NCI-H748 (cell line): ENCODE measurements at regions not wholly inside any gene's neighbourhood (a gene's known extent, or its start where the extent isn't known, plus 50 kb on each side); places are given as distances from the start of the nearest gene placed in this dataset.

Source experiments
- DNase-seq: peaks from one replicate; lab custom pipeline; 2025; ENCODE audit not compliant: unreplicated experiment; lab: John Stamatoyannopoulos, UW

DNA sequence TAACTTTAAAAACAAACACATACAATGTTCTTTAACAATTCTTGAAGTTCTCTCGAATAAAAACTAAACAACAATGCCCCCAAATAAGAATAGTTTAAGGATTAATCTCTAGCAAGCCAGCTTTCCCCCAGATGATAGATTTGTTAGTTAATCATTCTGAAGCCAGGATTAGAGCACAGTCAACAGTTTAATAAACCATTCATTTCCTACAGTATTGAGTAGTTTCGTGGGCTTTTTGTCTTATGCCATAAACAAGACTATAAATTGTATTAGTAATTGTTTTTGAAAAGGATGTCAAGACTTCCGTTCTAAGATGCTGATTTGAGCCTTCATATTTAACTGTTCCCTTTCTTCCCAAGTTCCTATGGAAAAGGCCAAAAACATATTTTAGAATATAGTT is 136.6 kb downstream of the PIK3R1 start:
- DNase-seq = no peak

DNA sequence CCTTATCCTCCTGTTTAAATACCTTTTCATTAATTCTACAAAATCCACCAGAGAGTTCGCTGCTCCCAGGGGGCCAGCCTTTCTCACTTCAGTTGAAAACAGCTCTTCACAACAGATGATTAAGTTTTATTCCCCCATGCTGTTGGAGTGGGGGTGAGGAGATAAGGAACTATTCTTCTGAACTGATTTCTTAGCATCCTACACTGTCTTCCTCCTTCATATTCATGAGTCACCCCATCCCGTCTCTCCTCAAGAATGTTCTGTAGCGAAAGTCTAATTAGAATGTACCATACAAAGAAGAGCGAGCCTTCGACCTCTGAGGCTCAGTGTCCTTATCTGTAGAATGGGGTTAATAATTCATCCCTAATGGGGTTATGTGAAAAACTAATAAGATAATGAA is 138.0 kb downstream of the PIK3R1 start:
- no peak for DNase-seq

DNA sequence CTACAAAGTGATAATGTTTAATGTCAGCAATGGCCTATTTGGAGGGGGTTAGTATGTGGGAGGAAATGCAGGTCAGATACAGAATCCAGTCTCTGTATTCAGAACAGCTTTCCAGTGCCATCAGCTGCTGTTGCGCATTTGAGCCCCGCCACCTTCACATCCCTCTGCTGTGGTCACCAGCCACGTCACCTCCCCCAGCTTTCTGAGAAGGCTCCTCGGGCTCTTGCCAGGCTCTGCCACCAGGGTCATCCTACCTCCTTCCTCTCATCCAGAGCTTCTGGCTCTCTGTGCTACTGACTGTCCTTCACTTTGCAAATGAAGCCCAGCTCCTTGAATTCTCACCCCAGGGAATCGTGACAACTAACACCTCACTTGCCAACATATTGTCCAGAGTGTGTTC is 138.8 kb downstream of the PIK3R1 start:
- DNase-seq = no peak

DNA sequence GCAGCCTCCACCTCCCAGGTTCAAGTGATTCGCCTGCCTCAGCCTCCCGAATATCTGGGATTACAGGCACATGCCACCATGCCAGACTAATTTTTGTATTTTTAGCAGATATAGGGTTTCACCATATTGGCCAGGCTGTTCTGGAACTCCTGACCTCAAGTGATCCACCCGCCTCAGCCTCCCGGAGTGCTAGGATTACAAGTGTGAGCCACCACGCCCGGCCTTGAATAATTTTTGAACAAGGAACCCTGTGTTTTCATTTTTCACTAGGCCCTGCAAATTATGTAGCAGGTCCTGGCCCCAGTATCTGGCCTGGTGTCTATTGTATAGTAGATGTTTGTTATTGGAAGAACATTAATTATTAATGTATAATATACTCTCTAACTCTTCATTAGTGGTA is 140.7 kb downstream of the PIK3R1 start:
- DNase-seq = no peak

DNA sequence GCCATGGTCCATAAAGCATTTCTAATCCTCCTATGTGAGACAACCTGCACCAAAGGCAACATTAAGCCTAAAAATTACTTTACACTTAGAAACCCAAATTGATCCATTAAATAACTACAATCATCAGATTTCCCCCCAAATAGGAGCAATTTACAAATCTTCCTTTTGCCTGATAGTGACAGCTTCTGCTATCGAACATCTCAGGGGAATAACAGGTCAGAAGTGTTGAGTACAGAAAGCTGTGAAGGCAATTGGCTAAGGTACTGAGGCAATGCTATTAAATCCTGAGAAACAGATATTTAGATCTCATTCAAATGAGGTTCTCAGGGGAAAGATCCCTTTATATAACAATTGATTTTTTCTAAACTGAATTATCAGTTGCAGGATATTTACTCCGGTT is 141.1 kb downstream of the PIK3R1 start:
- no peak for DNase-seq

DNA sequence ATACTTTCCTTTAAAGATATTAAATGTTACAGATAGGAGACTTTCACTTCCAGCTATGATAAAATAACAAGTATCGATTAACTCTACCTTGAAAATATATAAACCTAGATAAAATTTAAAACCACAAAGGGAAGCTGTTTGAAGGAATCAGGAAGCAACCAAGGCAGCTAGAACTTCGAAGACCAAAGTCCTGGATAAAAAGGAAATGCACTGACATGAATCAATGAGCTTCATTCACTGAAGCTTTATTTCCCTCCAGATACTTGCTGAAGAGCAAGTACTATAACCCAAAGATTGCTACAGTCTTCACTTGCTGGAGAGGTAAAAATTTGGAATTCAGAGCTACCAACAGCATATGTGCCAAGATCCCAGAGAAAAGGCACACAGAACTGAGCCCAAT is 144.1 kb downstream of the PIK3R1 start:
- DNase-seq = no peak

DNA sequence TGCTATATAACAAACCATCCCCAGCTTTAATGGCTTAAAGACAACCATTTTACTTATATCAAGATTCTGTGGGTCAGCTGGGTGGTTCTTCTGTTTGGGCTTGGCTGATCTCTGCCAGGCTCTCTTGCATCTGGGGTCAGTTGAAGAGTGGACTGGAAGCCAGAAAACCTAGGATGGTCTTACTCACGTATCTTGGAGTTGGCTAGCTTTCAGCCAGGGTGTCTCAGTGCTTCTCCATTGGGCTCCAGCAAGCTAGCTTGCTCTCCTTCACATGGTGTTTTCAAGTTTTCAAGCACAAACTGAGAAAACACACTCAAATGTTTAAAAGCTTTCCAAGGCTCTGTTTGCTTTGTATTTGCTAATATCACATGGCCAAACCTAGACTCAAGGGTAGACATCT is 146.8 kb downstream of the PIK3R1 start:
- DNase-seq = no peak

DNA sequence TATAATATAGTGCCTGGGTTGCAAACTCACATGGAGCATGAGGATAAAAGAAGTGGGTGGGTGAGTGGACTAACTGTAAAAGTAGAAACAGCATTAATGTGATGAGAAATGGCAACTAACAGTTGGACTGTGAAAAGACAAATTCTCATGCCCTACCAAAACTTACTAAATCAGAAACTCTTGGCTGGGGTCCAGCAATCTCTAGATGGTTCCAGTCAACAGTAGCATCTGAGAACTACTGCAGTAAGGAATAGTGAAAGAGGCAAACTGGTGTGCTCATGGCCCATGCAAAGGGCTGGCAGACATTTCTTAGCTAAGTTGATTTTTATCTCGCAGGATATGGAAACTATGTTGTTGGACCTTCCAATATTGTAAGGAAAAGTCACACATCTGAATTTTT is 150.3 kb downstream of the PIK3R1 start:
- no peak for DNase-seq

DNA sequence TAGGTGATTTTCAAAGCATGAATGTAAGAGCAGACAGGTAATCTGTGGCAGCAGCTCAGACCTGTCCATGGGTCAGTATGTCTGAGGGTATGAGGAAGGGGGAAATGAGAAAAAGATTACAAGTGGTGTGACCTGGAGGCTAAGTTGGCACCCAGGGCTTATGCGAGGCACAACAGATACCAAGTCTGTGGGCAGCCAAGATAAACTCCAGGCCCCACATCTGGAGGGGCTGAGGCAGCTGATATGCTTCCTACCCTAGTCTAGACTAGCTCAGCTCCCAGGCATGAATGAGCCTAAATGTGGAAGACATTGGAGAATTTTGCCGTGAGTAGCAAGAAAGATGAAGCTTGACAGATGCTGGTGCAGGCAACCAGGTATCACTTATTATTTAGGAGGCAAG is 151.7 kb downstream of the PIK3R1 start:
- no peak for DNase-seq

DNA sequence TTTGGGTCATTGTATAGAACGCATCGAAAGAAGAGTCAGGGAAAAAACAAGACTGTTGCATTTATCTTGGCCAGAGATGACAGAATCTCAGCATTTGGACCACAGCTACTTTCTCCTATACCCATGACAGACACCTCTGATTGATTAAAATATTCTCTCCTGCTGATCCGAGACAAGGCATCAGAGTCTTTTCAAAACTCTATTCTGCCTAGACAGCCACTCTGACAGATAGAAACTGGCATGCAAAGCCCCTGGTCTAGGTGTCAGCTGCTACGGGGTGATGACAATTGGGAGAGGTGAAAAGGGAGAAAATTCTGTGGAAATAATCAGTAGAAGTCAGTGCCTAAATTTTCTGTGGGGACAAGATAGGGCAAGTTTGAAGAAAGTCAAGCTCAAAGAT is 152.2 kb downstream of the PIK3R1 start:
- no peak for DNase-seq

DNA sequence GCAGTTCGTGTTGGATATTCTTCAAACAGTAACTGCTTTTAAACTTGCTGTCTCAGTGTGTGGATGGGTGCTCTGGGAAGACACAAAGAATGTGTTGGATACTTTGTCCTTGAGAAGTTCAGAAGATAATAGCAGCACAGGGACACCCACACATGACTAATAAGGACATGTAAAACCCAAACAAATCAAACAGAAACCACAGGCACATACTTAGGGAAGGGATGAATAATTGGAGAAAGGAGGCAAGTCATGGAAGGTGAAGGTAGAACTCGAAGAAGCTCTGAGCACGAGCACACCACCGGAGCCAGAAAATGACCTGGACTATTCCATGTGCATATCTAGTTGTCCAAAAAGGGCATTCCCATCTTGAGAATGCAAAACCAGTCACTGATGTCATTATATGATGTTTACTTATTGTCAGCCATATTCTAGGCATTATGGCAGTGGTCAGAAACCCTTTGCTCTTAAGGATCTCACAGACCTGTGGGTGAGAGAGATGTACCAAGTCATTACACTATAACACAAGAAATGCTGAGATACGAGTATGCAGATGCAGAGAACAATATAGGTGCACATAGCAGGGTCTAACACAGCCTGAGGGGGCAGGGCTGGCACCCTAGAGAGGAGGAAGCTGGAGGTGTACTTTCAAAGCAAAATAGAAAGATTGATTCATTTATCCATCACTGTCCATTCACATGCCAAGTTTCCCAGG is 152.9 kb downstream of the PIK3R1 start:
- no peak for DNase-seq

DNA sequence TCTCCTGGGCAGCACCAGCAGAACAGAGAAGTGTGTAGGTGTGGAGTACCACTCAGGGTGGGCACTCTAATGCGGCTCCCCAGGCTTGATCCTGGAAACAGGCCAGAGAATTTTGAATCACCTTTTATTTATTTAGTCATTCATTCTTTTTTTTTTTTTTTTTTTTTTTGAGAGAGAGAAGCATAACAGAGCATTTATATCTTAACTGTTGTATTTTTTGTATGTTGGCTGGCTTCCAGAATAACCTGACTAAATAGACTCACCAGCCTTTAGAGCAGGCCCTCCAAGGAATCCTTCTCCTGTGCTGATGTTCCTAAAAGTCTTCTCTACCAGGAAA is 153.4 kb downstream of the PIK3R1 start:
- peak; percentile 84 for DNase-seq

DNA sequence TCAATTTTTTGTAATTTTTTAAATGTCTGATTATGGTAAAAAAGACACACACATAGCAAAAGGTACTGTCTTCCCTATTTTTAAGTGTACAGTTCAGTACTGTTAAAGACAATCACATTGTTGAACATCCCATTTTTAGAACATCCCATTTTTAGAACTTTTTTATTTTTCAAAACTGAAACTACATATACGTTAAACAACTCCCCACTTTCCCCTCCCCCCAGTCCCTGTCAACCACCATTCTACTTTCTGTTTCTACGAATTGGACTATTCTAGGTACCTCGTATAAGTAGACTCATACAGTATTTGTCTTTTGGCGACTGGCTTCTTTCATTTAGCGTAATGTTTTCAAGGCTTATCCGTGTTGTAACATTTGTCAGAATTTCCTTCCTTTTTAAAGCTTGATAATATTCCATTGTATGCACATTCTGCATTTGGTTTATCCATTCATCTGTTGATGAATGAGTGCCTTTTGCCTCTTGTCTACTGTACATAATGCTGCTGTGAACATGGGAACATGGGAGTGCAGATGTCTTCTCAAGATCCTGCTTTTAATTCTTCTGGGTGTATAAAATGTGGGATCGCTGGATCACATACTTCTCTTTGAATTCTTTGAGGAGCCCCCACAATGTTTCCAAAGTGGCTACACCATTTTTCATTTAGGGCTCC is 154.0 kb downstream of the PIK3R1 start:
- no peak for DNase-seq

DNA sequence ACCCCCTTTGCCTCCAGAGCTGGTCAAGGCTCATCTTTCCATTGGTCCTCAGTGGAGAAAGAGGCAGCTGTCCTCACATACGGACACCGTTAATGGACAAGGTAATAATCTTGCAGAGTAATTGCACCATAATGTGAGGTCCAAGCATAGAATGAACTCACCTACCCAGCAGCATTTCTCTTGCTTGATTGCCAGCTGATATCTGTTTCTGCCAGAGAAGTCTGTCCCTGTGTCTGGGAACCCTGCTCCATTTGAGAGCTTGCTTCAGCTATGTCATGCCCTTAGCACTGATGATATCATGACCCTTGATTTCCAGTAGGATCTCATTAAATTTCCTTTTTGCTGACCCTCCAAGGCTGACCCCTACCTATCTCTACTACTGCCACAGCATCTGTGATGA is 154.6 kb downstream of the PIK3R1 start:
- no peak for DNase-seq

DNA sequence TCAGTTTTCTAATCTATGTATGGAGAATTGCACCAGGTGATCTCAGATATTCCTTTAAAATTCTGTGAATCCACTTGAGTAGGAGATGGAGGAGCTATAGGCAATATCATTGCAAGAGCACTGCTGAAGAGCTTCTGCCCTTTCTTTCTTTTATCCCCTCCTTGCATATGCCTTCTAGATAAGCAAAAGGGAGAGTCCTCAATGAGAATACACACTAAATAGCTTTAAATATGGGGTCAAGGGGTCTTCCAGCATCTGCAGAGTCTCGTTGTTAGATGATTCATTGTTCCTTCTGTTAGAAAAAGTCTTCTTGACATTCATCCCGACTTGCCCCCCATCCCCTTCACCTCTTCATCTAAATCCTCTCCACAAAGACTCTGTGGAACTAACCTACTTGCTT is 156.1 kb downstream of the PIK3R1 start:
- DNase-seq = no peak

DNA sequence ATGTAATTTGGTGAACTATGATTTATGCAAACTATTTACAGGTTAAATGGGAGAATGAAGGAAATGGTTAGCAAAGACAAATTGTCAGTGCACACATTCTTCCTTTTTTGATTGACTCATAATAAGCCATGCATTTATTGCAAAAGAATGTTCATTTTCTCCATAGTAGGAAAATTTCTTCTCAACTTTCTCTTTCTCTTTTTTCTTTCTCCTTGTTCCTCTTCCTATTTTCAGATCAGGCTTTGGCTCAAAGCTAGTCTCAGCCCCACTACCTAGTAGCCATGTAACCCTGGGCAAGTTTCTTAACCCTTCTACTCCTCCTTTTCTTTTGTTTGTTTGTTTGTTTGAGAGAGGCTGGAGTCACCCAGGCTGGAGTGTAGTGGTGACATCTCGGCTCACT is 156.6 kb downstream of the PIK3R1 start:
- no peak for DNase-seq

DNA sequence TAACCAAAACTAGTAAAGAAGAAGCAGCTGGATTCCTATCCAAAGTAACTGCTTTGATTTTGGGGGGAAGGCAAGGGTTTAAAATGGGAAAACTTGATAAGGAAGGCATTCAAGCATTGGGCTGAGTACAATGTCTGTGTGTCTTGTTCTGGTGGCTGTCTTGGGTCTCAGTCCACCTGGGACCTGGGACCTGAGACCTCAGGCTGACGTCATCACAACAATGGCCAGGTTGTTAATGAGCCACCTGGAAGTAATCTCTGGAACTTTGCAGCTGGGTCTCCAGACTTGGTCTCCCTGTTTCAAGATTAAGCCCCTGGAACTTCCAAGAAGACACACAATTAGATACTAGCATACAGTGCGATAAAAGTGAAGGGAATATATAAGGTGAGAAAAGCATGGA is 157.5 kb downstream of the PIK3R1 start:
- no peak for DNase-seq

DNA sequence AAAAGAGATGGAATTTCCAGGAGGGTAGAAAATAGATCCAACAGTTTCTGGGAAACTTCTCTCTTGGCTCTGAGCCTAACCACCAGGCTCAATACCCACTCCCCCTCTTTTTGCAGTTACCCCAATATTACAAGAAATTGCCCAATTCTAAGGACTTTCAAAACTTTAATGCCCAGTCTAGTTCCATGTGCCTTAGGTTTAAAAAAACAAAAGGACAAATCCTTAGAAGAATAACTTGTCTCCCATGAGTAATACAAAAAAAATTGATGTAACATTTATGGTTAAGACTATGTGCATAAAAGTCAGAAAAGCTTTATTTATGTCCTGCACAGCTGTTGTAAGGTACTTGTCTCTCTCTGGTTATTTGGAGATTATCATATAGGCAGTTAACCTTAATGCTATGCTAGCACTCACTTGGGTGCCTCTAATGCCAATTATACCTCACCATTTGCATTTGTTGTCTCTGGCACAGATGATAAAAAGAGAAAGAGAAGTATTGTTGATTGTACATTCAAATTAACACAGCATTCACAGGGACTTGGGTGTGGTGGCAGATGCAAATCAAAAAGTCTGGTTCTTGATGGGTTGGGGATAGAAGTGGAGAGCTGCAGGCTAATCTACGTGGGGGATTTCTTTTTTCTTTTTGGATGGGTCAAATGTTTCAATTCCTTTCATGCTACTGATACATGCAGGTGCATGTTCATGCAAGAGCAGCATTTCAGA is 159.4 kb downstream of the PIK3R1 start:
- peak; percentile 36 for DNase-seq

DNA sequence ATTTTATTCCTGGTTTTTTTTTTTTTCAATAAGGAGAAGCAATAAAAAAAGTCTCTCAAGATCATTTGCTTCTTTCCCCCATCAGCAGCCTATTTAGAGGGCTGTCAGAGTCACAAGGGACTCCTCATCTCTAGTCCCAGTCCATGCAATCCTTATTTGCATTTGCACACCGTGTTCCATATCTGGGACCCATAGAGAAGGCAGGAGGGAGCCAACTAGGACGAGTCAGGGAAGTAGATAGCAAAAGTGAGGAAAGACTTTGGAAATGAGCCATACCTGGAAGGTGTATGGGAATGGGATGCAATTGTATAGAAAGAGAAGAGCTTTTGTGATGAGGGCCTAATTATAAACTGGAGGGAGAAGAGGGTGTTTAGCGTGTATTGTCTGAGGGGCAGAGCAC is 160.0 kb downstream of the PIK3R1 start:
- no peak for DNase-seq

DNA sequence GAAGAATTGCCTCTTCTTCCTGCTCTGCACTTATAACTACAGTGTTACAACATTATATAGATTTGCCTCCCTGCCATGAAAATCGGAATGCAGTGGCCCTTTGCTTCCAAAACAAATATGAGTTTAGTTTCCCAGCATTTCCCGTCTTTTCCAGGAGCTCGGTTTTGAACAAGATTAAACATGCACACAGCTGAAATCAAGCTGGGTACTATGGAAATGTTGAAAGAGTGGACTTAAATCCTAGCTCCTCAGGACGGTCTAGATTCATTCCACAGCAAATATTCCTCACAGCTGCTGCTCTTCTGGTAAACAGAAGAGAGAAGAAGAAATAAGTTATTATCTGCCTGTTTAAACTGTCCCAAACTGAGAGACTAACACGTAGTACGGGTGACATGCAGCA is 161.4 kb downstream of the PIK3R1 start:
- DNase-seq = no peak

DNA sequence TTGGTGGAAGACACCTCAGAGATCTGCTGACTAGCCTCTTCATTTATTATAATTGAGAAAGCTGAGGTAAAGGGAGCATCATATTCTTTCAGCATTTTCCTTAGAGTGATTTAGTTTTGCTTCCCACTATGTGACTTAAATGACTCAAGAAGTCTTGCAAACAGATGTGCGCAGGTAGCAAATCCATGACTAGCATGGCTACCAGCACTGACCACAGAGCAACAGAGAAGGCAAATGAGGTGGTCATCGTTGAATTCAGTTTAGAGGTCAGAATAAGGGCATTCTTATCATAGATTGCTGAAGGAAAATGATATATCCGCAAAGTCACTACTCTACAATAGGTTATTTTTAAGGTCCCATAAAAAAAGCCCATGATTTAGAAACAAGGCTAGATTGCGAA is 162.2 kb downstream of the PIK3R1 start:
- DNase-seq = no peak

DNA sequence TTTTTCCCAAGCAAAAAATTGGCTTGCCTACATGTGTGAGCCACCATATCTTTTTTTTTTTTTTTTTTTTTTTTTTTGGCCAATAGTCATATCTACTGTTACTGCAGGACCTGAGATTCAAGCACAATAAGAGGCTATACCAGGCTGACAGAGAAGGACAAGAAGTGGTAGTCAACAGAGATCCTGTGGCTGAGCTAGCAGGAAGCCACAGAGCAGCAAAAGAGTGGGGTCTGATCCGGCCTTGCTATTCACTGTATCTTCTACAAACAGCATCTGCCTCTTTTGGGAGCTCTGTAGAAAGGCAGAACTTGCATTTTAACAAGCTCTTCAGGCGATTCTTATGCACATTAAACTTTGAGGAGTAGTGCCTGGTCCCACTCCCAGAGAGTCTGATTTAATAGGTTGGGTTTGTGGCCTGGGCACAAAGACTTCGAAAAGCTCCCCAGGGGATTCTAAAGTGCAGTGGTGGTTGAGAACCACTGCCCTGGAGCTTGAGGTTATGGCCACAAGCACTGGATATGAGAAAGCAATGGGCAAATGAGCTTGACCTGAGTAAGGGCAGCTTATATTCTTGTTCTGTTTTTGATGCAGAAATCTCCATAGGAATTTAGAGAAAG is 162.8 kb downstream of the PIK3R1 start:
- no peak for DNase-seq
